ENCODE measurements at regions not wholly inside any gene's neighbourhood (a gene's known extent, or its start where the extent isn't known, plus 50 kb on each side); places are given as distances from the start of the nearest gene placed in this dataset.
"Not testable (repeated sequence)": the region's sequence is repeated elsewhere in the genome, so short reads cannot be mapped to it uniquely, and the experiment has no call there.

DNA sequence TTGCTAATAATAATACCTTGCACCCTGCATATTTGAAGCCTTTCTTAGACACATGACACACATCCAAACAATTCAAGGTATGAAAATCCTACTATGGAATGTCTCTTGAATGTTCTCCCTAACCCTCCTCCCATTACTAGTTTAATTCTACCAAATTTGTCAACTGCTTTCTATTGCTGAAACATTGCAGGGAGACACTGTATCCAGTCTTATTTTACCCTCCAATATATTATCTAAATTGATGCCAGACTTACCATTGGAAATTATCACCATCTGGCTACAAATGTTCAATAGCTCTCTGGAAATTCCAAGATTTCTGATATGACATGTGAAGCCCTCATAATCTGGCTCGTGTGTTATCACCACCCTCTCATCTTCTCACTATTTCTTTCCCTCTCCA is 1027.3 kb upstream of the CITED2 start:
- no peak for DNase-seq (ENCODE audit: low read depth, low spot score)

GRCh38 chr6:140398076-140398475 is 1023.6 kb upstream of the CITED2 start:
- no peak for DNase-seq (ENCODE audit: low read depth, low spot score)

GRCh38 chr6:140397106-140397505 is 1022.7 kb upstream of the CITED2 start:
- DNase-seq (ENCODE audit: low read depth, low spot score): no peak

- peak; percentile 78 for DNase-seq (ENCODE audit: low read depth, low spot score)
Observed at GRCh38 chr6:140393665-140394540, 1019.5 kb upstream of the CITED2 start.

- no peak for DNase-seq (ENCODE audit: low read depth, low spot score)
Observed at GRCh38 chr6:140388815-140389214, 1014.4 kb upstream of the CITED2 start.

- no peak for DNase-seq (ENCODE audit: low read depth, low spot score)
Observed at GRCh38 chr6:140388192-140388802, 1013.8 kb upstream of the CITED2 start.

DNA sequence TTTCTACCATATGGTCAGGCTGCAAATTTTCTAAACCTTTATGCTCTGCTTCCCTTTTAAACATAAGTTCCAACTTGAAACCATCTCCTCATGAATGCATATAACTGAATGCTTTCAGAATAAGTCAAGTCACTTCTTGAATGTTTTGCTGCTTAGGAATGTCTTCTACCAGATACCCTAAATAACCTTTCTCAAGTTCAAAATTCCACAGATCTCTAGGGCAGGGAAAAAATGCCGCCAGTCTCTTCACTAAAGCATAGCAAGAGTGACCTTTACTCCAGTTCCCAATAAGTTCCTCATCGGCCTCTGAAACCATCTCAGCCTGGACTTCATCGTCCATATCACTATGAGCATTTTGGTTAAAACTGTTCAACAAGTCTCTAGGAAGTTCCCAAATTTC is 1011.2 kb upstream of the CITED2 start:
- DNase-seq (ENCODE audit: low read depth, low spot score): no peak

DNA sequence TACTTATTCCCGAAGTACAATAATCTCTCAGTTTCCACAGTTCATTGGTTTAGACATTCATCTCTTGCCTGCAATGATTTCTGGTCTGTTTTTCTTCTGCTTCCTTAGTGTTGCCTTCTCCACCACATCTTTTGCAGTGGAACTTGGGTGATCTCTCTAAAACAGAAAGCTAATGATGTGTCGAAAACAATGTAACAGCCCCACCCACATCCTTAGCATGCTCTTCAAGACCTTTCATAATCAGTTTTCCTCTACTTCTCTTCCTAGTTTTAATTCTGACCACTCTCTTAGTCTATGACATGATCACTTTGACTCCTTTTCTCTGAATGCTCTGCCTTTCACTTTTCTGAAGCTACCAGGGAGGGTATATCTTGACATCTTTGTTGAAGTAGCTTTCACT is 1007.9 kb upstream of the CITED2 start:
- DNase-seq (ENCODE audit: low read depth, low spot score): no peak

- no peak for DNase-seq (ENCODE audit: low read depth, low spot score)
Observed at GRCh38 chr6:140380427-140381218, 1006.2 kb upstream of the CITED2 start.

DNA sequence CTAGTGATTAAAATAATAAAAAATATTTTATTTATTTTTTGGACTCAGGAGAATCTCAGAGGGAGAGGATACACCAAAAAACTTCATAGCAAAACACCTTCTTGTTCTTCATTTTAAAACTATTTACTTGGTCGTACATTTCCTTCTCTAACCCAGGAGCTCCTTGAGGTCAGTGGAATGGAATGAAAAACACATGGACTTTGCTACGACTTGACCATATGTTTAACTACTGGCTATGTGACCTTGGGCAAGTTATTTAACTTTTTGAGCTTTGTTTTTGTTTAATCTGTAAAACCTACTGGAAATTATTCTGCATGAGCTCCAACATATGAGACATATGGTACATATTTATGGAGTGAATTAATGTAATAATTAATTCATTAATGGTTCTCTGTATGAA is 1005.5 kb upstream of the CITED2 start:
- DNase-seq (ENCODE audit: low read depth, low spot score): no peak

- DNase-seq (ENCODE audit: low read depth, low spot score): no peak
Observed at GRCh38 chr6:140376209-140376608, 1001.8 kb upstream of the CITED2 start.

DNA sequence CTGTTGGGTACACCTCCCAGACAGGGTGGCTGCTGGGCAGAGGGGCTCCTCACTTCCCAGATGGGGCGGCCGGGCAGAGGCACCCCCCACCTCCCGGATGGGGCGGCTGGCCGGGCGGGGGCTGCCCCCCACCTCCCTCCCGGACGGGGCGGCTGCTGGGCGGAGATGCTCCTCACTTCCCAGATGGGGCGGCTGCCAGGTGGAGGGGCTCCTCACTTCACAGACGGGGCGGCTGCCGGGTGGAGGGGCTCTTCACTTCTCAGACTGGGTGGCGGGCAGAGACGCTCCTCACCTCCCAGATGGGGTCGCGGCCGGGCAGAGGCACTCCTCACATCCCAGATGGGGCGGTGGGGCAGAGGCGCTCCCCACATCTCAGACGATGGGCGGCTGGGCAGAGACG is 999.3 kb upstream of the CITED2 start:
- DNase-seq (ENCODE audit: low read depth, low spot score): not testable (repeated sequence)

- DNase-seq (ENCODE audit: low read depth, low spot score): no peak
Observed at GRCh38 chr6:140372064-140372463, 997.6 kb upstream of the CITED2 start.

GRCh38 chr6:140370976-140371870 is 996.8 kb upstream of the CITED2 start:
- DNase-seq (ENCODE audit: low read depth, low spot score): no peak

DNA sequence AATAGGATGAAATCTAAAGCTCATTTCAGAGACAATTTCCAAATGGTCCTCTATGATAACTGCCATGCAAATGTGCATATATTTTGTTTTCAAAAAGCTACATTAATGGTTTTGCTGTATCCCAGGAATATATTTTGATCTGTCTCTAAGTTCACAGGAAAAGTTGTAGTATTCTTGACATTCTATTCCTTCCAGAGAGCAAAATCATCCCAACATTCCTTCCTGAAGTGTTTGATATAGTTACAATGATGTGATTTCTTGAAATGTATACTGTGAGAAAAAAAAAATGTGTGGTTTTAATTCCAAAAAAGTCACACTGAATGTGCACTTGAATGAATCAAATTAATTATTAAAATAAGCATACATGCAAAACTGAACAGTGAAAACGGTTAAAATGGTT is 996.0 kb upstream of the CITED2 start:
- no peak for DNase-seq (ENCODE audit: low read depth, low spot score)

GRCh38 chr6:140366991-140367390 is 992.5 kb upstream of the CITED2 start:
- DNase-seq (ENCODE audit: low read depth, low spot score): no peak

DNA sequence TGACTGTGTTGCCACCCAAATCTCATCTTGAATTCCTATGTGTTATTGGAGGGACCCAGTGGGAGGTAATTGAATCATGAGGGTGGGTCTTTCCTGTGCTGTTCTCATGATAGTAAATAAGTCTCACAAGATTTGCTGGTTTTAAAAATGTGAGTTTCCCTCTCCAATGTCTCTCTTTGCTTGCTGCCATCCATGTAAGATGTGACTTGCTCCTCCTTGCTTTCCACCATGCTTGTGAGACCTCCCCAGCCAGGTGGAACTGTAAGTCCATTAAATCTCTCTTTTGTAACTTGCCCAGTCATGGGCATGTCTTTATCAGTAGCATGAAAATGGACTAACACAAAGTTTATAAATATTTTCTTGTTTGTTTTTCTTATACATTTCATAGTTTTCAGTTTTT is 990.5 kb upstream of the CITED2 start:
- DNase-seq (ENCODE audit: low read depth, low spot score): no peak

GRCh38 chr6:140360651-140361050 is 986.2 kb upstream of the CITED2 start:
- DNase-seq (ENCODE audit: low read depth, low spot score): no peak

DNA sequence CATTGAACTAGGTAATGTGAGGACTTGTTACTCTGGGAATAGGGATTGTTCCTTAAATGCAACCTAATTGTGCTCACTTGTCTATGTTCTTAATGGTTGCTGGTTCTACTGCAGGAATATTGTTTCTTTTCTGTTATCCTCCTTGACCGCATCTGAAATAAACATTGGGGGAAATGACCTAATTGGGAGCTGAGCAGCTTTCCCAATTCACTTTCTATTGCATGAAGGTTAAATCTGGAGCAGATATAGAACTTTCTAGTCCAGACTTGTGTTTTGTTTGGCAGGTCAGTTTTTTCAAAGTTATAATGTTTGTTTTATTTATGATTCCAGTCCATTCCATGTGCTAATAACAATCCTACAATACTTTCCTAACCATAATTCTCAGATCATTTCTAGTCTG is 981.0 kb upstream of the CITED2 start:
- no peak for DNase-seq (ENCODE audit: low read depth, low spot score)

DNA sequence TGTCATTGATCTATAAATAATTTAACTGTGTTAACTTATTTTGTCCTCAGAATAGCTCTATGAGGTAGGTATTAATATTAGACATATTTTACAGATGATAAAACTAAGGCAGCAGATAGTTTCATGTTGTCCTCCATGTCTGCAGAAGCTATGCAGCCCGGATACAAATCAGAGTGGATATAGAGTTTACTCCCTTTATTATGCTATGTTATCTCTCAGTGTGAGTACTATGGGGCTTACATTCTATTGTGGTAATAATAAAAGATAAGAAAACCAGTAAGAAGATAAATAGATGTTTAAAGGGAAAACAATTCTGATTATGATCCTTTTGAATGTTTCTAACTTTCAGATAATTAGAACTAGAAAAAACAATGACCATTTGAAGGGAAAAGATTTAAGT is 979.8 kb upstream of the CITED2 start:
- DNase-seq (ENCODE audit: low read depth, low spot score): no peak

DNA sequence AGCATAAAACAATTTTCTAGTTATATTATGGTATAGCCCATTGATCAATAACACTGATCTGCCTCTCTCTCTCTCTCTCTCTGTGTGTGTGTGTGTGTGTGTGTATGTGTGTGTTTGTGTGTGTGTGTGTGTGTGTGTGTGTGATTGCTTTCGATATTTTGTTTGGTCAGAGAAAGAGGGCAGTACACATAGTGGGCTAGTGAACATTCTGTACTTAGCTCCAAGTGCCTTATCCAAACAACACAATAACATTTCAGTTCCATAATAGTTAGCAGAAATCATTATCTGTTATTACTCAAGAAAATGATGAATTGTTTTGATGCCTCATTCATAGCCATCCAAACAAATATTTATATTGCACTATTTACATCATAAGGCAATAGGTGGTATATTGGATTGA is 979.1 kb upstream of the CITED2 start:
- DNase-seq (ENCODE audit: low read depth, low spot score): no peak

All from pulmonary artery endothelial cell (primary cell).